ENCODE measurements at regions not wholly inside any gene's neighbourhood (a gene's known extent, or its start where the extent isn't known, plus 50 kb on each side); places are given as distances from the start of the nearest gene placed in this dataset.

- Histone ChIP-seq H2BK5ac (ENCODE audit: insufficient read length, low read length) (no peak overlapping the region), H2BK12ac (ENCODE audit: insufficient read length, low read depth, low read length) (no peak overlapping the region), H3K23me2 (ENCODE audit: insufficient read length, low read depth, low read length, poor library complexity, severe bottlenecking) (no peaks in the 10 kb centered on the region), H3K23ac (ENCODE audit: insufficient read length, low read depth, low read length) (no peak overlapping the region), H3K27me3 (ENCODE audit: insufficient read depth, low read length) (no peaks in the 10 kb centered on the region), H4K91ac (ENCODE audit: insufficient read length, low read depth, low read length) (no peak overlapping the region), H3K14ac (ENCODE audit: insufficient read depth, low read length) (no peak overlapping the region), H3K9ac (ENCODE audit: extremely low read depth, insufficient read length, low read length) (no peak overlapping the region), H3K4me2 (ENCODE audit: insufficient read depth, insufficient read length, low read length) (no peak overlapping the region), H3T11ph (ENCODE audit: low read length) (no peak overlapping the region), H2BK20ac (ENCODE audit: low read depth, low read length, poor library complexity, severe bottlenecking) (no peak overlapping the region), H3K79me2 (ENCODE audit: insufficient read depth, low read length) (no peaks in the 10 kb centered on the region), H2AFZ (ENCODE audit: low read length) (no peak overlapping the region), H2BK15ac (ENCODE audit: low read depth, low read length) (no peak overlapping the region), H4K5ac (ENCODE audit: insufficient read length, low read depth, low read length) (no peak overlapping the region), H2AK5ac (ENCODE audit: insufficient read length, low read length) (no peak overlapping the region), H2BK120ac (ENCODE audit: low read depth, low read length, poor library complexity, severe bottlenecking) (no peak overlapping the region), H3K79me1 (ENCODE audit: insufficient read depth, low read depth, low read length, poor library complexity, severe bottlenecking) (no peaks in the 10 kb centered on the region), H3K27ac (ENCODE audit: insufficient read length, low read depth, low read length) (no peak overlapping the region), H4K8ac (replicated peaks; ENCODE audit: insufficient read length, low read depth, low read length) (no peak overlapping the region), H3K56ac (ENCODE audit: insufficient read length, low read depth, low read length) (no peak overlapping the region), H3K18ac (ENCODE audit: insufficient read length, low read depth, low read length) (no peak overlapping the region), H3K4me1 (ENCODE audit: insufficient read depth, low read length) (no peaks in the 10 kb centered on the region), H4K20me1 (ENCODE audit: control insufficient read depth, insufficient read depth, insufficient read length) (no peaks in the 10 kb centered on the region), H3K4ac (ENCODE audit: low read depth, low read length) (no peak overlapping the region), H3K9me3 (ENCODE audit: control insufficient read depth, low read depth, low read length) (no peaks in the 10 kb centered on the region)
- Mint-ChIP-seq H3K36me3 (ENCODE audit: insufficient read depth in 1 of 3, low read depth in 3 of 3) (no peaks in the 10 kb centered on the region; a peak in 1 of 7 replicates), H3K27ac (no peak overlapping the region), H3K4me3 (no peak overlapping the region), H3K9me3 (no peaks in the 10 kb centered on the region), H3K27me3 (ENCODE audit: low read depth) (0 out of 2 replicates have a peak, but pooled peaks cover 3% of the 10 kb centered on the region), H3K4me1 (peaks cover 2 to 6% of the 10 kb centered on the region in 2 experiments; a peak in 3 of 4 replicates)
- no peak for TF ChIP-seq CTCF (conservative IDR thresholded peaks at IDR 0.05)
- no peak for DNase-seq
- WGBS (ENCODE audit: extremely low coverage, insufficient read length, low lambda C conversion rate), result no CpG with 5 or more reads among the region's 8 CpGs
Observed at GRCh38 chr4:145231906-145232700, 51.7 kb upstream of the OTUD4 start.
